ENCODE measurements at regions not wholly inside any gene's neighbourhood (a gene's known extent, or its start where the extent isn't known, plus 50 kb on each side); places are given as distances from the start of the nearest gene placed in this dataset.

DNA sequence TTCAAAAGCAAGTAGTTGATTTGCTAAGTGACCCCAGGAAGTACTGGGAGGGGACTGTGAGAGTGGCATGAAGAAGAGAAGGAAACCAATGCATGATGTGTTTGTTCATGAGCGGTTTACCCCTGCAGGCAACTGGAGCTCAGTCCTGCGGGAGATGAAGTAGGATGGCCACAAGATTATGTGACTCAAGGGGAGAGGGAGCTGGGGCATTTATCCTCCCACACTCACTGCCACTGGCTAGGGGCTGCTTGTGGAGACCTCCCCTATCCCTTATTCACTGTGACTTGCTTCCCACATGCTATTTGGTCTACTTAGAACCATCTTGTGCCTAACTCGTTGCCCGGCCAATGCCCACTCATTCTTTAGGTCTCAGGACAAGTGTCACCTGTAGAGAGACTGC, 60.6 kb upstream of the TRIO start:
- TF ChIP-seq, protein P1, sequence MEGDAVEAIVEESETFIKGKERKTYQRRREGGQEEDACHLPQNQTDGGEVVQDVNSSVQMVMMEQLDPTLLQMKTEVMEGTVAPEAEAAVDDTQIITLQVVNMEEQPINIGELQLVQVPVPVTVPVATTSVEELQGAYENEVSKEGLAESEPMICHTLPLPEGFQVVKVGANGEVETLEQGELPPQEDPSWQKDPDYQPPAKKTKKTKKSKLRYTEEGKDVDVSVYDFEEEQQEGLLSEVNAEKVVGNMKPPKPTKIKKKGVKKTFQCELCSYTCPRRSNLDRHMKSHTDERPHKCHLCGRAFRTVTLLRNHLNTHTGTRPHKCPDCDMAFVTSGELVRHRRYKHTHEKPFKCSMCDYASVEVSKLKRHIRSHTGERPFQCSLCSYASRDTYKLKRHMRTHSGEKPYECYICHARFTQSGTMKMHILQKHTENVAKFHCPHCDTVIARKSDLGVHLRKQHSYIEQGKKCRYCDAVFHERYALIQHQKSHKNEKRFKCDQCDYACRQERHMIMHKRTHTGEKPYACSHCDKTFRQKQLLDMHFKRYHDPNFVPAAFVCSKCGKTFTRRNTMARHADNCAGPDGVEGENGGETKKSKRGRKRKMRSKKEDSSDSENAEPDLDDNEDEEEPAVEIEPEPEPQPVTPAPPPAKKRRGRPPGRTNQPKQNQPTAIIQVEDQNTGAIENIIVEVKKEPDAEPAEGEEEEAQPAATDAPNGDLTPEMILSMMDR (conservative IDR thresholded peaks at IDR 0.05; ENCODE audit: low read depth, low read length) = no peak
- no peak for TF ChIP-seq EZH2 (IDR thresholded peaks at IDR 0.05; ENCODE audit: low read length, unreplicated experiment)

Measured in PC-3 (cell line).